ENCODE measurements at regions not wholly inside any gene's neighbourhood (a gene's known extent, or its start where the extent isn't known, plus 50 kb on each side); places are given as distances from the start of the nearest gene placed in this dataset.

GRCh38 chr16:72291121-72291520, 119.2 kb upstream of the PMFBP1 start:
- ChIA-PET CTCF (no interaction called here), POLR2A (no interaction called here)
- no peak for DNase-seq (ENCODE audit: extremely low spot score)
- no peak for TF ChIP-seq CTCF (IDR thresholded peaks at IDR 0.05; ENCODE audit: control extremely low read depth, extremely low read depth, low read depth, missing control alignments)

- DNase-seq (ENCODE audit: extremely low spot score): no peak
- CTCF ChIA-PET: interaction anchor here (8.3 kb wide), 1 partner anchor 16 kb away, joined by 36 read pairs; no protein-coding TSS in a partner anchor
- POLR2A ChIA-PET: no interaction called here
- no peak for TF ChIP-seq CTCF (IDR thresholded peaks at IDR 0.05; ENCODE audit: control extremely low read depth, extremely low read depth, low read depth, missing control alignments)
These were observed 115.7 kb upstream of the PMFBP1 start for GRCh38 chr16:72287649-72288048.

- POLR2A ChIA-PET: no interaction called here
- no peak for DNase-seq (ENCODE audit: extremely low spot score)
- CTCF ChIA-PET: interaction anchor here (1.3 to 8.3 kb wide), 2 partner anchors 15 to 21 kb away, joined by 3 to 36 read pairs; no protein-coding TSS in a partner anchor
- TF ChIP-seq CTCF (IDR thresholded peaks at IDR 0.05; ENCODE audit: control extremely low read depth, extremely low read depth, low read depth, missing control alignments): no peak
These were observed 115.1 kb upstream of the PMFBP1 start for GRCh38 chr16:72286936-72287620.

GRCh38 chr16:72285728-72286127, 113.8 kb upstream of the PMFBP1 start:
- POLR2A ChIA-PET: no interaction called here
- CTCF ChIA-PET: interaction anchor here (1.3 to 8.3 kb wide), 3 partner anchors 11 to 22 kb away, joined by 3 to 36 read pairs (median 3); no protein-coding TSS in a partner anchor
- TF ChIP-seq CTCF (IDR thresholded peaks at IDR 0.05; ENCODE audit: control extremely low read depth, extremely low read depth, low read depth, missing control alignments): no peak
- DNase-seq (ENCODE audit: extremely low spot score): no peak

GRCh38 chr16:72285324-72285723, 113.4 kb upstream of the PMFBP1 start:
- no peak for DNase-seq (ENCODE audit: extremely low spot score)
- POLR2A ChIA-PET: no interaction called here
- CTCF ChIA-PET: interaction anchor here (1.4 to 8.3 kb wide), 3 partner anchors 11 to 547 kb away, joined by 3 to 36 read pairs (median 3); no protein-coding TSS in a partner anchor
- TF ChIP-seq CTCF (IDR thresholded peaks at IDR 0.05; ENCODE audit: control extremely low read depth, extremely low read depth, low read depth, missing control alignments): no peak

GRCh38 chr16:72284042-72284789, 112.3 kb upstream of the PMFBP1 start:
- no peak for TF ChIP-seq CTCF (IDR thresholded peaks at IDR 0.05; ENCODE audit: control extremely low read depth, extremely low read depth, low read depth, missing control alignments)
- DNase-seq (ENCODE audit: extremely low spot score): no peak
- POLR2A ChIA-PET: no interaction called here
- CTCF ChIA-PET: interaction anchor here (1.4 to 8.3 kb wide), 3 partner anchors 12 to 549 kb away, joined by 3 to 36 read pairs (median 3); no protein-coding TSS in a partner anchor
